GM13977 (cell line): ENCODE measurements at regions not wholly inside any gene's neighbourhood (a gene's known extent, or its start where the extent isn't known, plus 50 kb on each side); places are given as distances from the start of the nearest gene placed in this dataset.

Experiments used
- DNase-seq: peaks from one replicate; pipeline ENCODE4 v3.0.0; 2012; ENCODE audit warnings: low spot score
- in situ Hi-C: fragments of 300-500 bp; cut with MboI; formaldehyde crosslinking; loops from one replicate; pipeline ENCODE4 v1.12.0; 2022; ENCODE audit warnings: low sequenced_read_pairs, low pct_unique_long_range_greater_than_20kb, mixed read lengths, inconsistent platforms; ENCODE audit not compliant: unreplicated experiment
- TF ChIP-seq, protein P1 (sequence below): IDR thresholded peaks from 2 replicates; pipeline ENCODE4 v1.5.1; 2012; ENCODE audit warnings: mild to moderate bottlenecking, control low read depth; ENCODE audit not compliant: insufficient read depth; ENCODE audit errors: extremely low read depth, missing control alignments

DNA sequence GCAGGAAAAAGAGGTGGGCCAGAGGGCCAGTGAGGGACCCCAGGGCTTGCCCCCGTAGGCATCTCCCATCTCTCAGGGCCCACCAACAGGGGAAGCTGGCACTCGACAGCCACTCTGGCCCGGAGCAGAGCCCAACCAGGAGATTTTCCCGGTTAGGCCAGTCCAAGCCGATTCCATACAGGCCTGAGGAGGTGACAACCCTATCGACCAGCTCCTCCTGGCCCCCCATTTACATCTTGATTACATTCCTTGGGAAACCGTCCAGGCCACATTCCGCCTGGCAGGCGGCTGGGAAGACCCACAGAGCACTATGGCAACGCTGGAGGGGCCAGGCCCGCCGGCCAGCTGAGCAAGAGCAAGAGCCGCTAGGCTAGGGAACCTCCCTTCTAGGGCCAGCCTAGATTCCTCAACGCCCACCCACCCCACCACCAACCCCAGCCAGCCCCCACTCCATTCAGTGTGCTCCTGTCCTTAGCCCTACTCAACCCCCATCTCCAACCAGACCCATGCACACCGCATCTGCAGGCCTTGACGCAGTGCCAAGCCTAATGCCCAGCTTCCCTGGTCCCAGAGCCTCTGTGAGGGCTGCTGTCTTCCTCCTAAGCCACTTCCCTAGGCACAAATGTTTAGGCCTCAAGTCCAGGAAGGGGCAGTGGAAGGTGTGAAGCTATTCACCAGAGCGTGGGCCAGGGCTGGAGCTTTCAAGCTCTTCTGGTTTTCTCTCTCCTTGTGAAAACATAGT, 161.2 kb downstream of the EFNB1 start:
- DNase-seq, result no peak
- TF ChIP-seq, protein P1, sequence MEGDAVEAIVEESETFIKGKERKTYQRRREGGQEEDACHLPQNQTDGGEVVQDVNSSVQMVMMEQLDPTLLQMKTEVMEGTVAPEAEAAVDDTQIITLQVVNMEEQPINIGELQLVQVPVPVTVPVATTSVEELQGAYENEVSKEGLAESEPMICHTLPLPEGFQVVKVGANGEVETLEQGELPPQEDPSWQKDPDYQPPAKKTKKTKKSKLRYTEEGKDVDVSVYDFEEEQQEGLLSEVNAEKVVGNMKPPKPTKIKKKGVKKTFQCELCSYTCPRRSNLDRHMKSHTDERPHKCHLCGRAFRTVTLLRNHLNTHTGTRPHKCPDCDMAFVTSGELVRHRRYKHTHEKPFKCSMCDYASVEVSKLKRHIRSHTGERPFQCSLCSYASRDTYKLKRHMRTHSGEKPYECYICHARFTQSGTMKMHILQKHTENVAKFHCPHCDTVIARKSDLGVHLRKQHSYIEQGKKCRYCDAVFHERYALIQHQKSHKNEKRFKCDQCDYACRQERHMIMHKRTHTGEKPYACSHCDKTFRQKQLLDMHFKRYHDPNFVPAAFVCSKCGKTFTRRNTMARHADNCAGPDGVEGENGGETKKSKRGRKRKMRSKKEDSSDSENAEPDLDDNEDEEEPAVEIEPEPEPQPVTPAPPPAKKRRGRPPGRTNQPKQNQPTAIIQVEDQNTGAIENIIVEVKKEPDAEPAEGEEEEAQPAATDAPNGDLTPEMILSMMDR, result no peak
- in situ Hi-C loops, result no loop called here

DNA sequence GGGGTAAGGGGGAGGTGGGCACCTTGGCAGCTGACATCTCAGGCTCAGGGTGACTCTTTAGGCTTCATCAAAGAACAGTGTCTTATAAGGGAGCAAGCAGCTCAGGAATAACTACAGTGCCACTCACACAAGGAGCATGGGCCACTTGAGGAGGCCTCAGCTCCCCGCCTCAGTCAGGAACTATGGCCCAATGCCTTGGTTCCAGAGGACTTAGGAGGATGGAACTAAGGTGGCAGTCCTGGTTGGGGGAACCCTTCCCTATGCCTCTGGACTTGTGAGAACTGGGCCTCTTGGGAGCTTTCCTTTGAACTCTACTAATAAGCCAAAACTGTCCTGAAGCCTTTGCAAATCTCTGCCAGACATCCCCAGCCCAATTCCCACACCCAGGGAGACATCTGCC, 160.6 kb downstream of the EFNB1 start:
- in situ Hi-C loops, result no loop called here
- no peak for DNase-seq
- TF ChIP-seq, protein P1, result no peak

DNA sequence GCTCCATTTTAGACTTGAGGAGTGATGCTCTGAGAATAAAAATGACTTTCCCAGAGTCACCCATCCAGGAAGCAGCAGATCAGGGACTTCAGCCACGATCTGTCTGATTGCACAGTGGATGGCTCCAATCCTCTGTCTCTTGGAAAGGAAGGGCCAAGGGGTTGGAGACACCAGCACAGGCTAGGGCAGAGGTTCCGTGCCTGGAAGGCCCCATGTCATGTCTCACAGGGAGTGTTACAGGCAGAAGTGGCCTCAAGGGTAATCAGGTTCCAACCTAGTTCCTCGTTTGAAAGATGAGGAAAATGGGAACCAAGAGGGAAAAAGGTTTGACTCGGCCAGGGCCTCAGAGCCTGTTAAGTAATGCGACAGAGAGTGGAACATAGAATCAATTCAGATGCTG, 160.0 kb downstream of the EFNB1 start:
- in situ Hi-C loops, result no loop called here
- TF ChIP-seq, protein P1, result no peak

DNA sequence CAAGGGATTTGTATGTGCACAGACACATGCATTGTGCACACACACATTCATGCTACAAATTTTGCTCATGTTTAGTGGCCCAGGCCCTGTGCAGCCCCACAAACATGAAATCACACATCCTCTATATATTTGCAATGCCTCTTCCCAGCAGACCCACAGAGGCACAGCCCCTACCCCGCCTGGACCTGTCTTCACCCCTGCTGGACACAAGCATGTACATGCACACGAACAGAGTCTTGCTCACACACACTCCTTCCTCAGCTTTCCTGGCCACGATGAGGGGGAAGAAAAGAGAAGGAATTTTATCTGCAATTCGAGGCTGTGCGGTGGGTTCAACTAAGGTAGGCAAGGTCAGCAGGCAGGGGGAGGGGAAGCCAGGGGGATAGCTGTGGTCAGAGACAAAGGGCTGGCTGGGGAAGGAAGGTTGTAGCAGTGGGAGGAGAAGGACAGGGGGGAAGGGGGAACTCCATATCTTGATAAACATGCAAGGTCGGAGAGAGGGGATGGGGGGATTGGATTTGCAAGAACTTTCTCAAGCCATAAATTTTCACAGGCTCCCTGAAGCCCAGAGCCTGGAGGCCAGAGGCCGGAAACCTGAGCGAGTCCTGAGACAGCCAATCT, 156.4 kb downstream of the EFNB1 start:
- DNase-seq, result no peak
- in situ Hi-C loops, result no loop called here
- TF ChIP-seq, protein P1, result no peak

More for the DNA sequence above, 160.0 kb downstream of the EFNB1 start:
- no peak for DNase-seq

DNA sequence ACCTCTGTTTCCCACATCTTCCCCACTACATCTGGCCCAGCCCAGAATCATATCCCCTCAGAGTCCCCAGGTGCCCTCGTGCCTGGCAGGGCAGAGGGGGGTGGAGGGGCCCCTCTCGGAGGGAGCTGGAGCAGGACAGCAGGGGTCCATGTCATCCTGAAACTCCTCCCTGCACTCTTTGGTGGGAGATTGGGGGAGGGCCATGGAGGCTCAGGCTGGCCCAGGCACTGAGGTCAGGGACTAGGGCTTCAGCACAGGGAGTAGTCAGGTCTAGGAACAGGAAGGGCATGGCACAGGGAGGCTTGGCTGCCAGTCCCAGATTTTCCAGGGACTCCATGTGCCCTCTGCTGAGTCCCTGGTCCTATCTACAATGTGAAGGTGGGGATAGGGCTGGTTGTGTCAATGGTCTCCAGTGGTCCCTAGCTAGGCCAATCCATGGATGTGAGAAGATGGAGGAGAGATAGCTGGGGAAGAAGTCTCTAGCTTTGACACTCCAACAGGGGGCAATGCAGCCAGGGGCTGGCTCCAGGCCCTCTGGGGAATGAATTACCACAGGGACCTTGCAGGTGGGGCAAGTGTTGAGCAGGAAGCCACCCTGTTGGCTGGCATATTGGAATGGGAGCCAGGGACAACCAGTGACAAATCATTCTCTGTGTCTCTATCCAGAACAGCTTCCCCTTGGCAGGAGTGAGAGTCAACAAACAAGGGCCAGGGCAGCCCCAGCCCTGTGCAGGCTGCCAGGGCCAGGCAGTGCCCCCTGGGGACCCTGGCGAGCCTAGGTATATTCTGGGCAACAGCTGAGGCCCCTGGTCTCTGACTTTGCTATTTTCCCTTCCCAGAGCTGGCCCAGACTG, 154.4 kb downstream of the EFNB1 start:
- in situ Hi-C loops, result no loop called here
- DNase-seq, result no peak
- TF ChIP-seq, protein P1, result no peak

DNA sequence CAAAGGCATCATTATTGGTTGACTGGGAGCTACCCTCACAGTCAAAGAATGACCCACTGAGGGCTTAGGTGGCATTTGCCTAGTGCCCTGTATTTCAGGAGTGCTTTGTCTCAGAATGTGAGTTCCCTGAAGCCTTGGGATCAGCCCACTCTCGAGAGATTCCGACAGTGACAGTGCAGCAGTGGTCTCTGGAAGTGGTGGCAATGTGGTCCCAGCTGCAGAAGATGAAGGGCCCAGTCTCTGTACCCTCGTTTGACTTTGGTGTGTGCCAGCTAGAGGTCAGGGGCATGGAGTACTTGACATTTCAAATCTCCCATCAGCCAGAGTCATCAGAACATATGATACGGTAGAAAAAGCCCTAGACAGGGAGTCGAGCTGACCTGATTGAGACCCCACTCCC, 153.7 kb downstream of the EFNB1 start:
- no peak for DNase-seq
- TF ChIP-seq, protein P1, result no peak
- in situ Hi-C loops, result no loop called here
